ENCODE measurements at regions not wholly inside any gene's neighbourhood (a gene's known extent, or its start where the extent isn't known, plus 50 kb on each side); places are given as distances from the start of the nearest gene placed in this dataset.

DNA sequence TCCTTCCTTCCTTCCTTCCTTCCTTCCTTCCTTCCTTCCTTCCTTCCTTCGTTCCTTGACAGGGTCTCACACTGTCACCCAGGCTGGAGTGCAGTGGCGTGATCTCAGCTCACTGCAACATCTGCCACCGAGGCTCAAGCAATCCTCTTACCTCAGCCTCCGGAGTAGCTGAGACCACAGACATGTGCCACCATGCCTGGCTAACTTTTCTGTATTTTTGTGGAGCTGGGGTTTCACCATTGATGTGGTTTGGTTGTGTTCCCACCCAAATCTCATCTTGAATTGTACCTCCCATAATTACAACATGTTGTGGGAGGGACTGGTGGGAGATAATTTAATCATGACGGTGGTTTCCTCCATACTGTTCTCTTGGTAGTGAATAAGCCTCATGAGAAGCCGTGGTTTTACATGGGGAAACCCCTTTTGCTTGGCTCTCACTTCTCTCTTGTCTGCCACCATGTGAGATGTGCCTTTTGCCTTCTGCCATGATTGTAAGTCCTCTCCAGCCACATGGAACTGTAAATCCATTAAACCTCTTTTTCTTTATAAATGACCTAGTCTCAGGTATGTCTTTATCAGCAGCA, 90.3 kb upstream of the MPHOSPH6 start:
- no peak for DNase-seq
- WGBS, 5 donors: 63 to 74% (median 66%) methylated on average over 6 of the region's 6 CpGs

GRCh38 chr16:82259731-82260130, 89.7 kb upstream of the MPHOSPH6 start:
- 79 to 94% (median 92%) methylated on average over 1 of the region's 1 CpG for WGBS, 5 donors
- TF ChIP-seq POLR2AphosphoS5 (IDR thresholded peaks at IDR 0.05): no peak
- no peak for TF ChIP-seq POLR2A (IDR thresholded peaks at IDR 0.05)
- TF ChIP-seq, protein P1, sequence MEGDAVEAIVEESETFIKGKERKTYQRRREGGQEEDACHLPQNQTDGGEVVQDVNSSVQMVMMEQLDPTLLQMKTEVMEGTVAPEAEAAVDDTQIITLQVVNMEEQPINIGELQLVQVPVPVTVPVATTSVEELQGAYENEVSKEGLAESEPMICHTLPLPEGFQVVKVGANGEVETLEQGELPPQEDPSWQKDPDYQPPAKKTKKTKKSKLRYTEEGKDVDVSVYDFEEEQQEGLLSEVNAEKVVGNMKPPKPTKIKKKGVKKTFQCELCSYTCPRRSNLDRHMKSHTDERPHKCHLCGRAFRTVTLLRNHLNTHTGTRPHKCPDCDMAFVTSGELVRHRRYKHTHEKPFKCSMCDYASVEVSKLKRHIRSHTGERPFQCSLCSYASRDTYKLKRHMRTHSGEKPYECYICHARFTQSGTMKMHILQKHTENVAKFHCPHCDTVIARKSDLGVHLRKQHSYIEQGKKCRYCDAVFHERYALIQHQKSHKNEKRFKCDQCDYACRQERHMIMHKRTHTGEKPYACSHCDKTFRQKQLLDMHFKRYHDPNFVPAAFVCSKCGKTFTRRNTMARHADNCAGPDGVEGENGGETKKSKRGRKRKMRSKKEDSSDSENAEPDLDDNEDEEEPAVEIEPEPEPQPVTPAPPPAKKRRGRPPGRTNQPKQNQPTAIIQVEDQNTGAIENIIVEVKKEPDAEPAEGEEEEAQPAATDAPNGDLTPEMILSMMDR (IDR thresholded peaks at IDR 0.05 in 8 of 11, conservative IDR thresholded peaks at IDR 0.05 in 3 of 11): no peak
- intact Hi-C loops (cut with DNase I; ENCODE audit: low total_unique reads): loop anchor here (10.0 kb wide), 2 partner anchors 815 to 955 kb away; no protein-coding TSS in a partner anchor
- DNase-seq: no peak
- Histone ChIP-seq H3K27me3 (replicated peaks in 1 of 7) (peaks cover 0 to 35% (median 0%) of the 10 kb centered on the region in 7 donors), H3K36me3 (no peaks in the 10 kb centered on the region), H3K4me3 (no peak overlapping the region), H3K9me3 (peaks cover 0 to 3% (median 0%) of the 10 kb centered on the region in 8 donors), H3K4me1 (no peaks in the 10 kb centered on the region), H3K27ac (no peak overlapping the region)

More for the DNA sequence above, 90.3 kb upstream of the MPHOSPH6 start:
- peaks cover 0 to 3% (median 0%) of the 10 kb centered on the region in 8 donors for H3K9me3 ChIP-seq
- no peaks in the 10 kb centered on the region for H3K36me3 ChIP-seq
- H3K27me3 ChIP-seq (replicated peaks in 1 of 7): peaks cover 0 to 39% (median 0%) of the 10 kb centered on the region in 7 donors
- no peak overlapping the region for H3K27ac ChIP-seq
- intact Hi-C loops (cut with DNase I; ENCODE audit: low total_unique reads): loop anchor here (10.0 kb wide), 2 partner anchors 814 to 954 kb away; no protein-coding TSS in a partner anchor
- no peaks in the 10 kb centered on the region for H3K4me1 ChIP-seq
- TF ChIP-seq, protein P1 (IDR thresholded peaks at IDR 0.05 in 8 of 11, conservative IDR thresholded peaks at IDR 0.05 in 3 of 11): no peak
- TF ChIP-seq POLR2AphosphoS5 (IDR thresholded peaks at IDR 0.05) (no peak), POLR2A (IDR thresholded peaks at IDR 0.05) (no peak)
- no peak overlapping the region for H3K4me3 ChIP-seq

GRCh38 chr16:82257990-82258389, 88.0 kb upstream of the MPHOSPH6 start:
- intact Hi-C loops (cut with DNase I; ENCODE audit: low total_unique reads): no loop called here
- H3K4me3 ChIP-seq: no peak overlapping the region
- no peaks in the 10 kb centered on the region for H3K4me1 ChIP-seq
- 84 to 89% (median 88%) methylated on average over 7 of the region's 7 CpGs for WGBS, 5 donors
- no peak for DNase-seq
- no peak overlapping the region for H3K27ac ChIP-seq
- H3K27me3 ChIP-seq (replicated peaks in 1 of 7): peaks cover 0 to 25% (median 0%) of the 10 kb centered on the region in 7 donors
- TF ChIP-seq POLR2A (IDR thresholded peaks at IDR 0.05): no peak
- TF ChIP-seq POLR2AphosphoS5 (IDR thresholded peaks at IDR 0.05): no peak
- TF ChIP-seq, protein P1 (IDR thresholded peaks at IDR 0.05 in 8 of 11, conservative IDR thresholded peaks at IDR 0.05 in 3 of 11): no peak
- H3K36me3 ChIP-seq: no peaks in the 10 kb centered on the region
- H3K9me3 ChIP-seq: peaks cover 0 to 3% (median 0%) of the 10 kb centered on the region in 8 donors

- H3K36me3 ChIP-seq: no peaks in the 10 kb centered on the region
- WGBS, 5 donors: 47 to 86% (median 65%) methylated on average over 2 of the region's 2 CpGs
- TF ChIP-seq, protein P1 (IDR thresholded peaks at IDR 0.05 in 8 of 11, conservative IDR thresholded peaks at IDR 0.05 in 3 of 11): no peak
- TF ChIP-seq POLR2A (IDR thresholded peaks at IDR 0.05): no peak
- TF ChIP-seq POLR2AphosphoS5 (IDR thresholded peaks at IDR 0.05): no peak
- no peak for DNase-seq
- H3K4me1 ChIP-seq: no peaks in the 10 kb centered on the region
- no peak overlapping the region for H3K4me3 ChIP-seq
- no peak overlapping the region for H3K27ac ChIP-seq
- H3K27me3 ChIP-seq (replicated peaks in 1 of 7): peaks cover 0 to 9% (median 0%) of the 10 kb centered on the region in 7 donors
- intact Hi-C loops (cut with DNase I; ENCODE audit: low total_unique reads): no loop called here
- no peaks in the 10 kb centered on the region for H3K9me3 ChIP-seq
These were observed 82.6 kb upstream of the MPHOSPH6 start for GRCh38 chr16:82252582-82252981.
